CD4-positive, CD25-positive, alpha-beta regulatory T cell (primary cell): ENCODE measurements at regions not wholly inside any gene's neighbourhood (a gene's known extent, or its start where the extent isn't known, plus 50 kb on each side); places are given as distances from the start of the nearest gene placed in this dataset.
A peak's percentile ranks its signal among the peaks of the same experiment; 100 is the strongest.

Source experiments
- ATAC-seq, 2 donors: fragments of 150-1000 bp; cut with Tn5 transposase; one replicate each; pipeline ENCODE4 v1.10.0; 2021; ENCODE audit warnings: low read depth in 2 of 2, moderate number of reproducible peaks in 2 of 2, moderate library complexity in 1 of 2
- DNase-seq, 3 donors: peaks; one replicate each; pipeline versions ENCODE4 v3.0.0 to v3.0.0-alpha.2; 2012 to 2022; ENCODE audit warnings: mixed read lengths in 1 of 3
- H3K27ac ChIP-seq: one replicate; pipeline ENCODE4 v1.7.0; 2013; ENCODE audit warnings: mild to moderate bottlenecking, low read length; ENCODE audit not compliant: insufficient read depth, poor library complexity, severe bottlenecking
- H3K27me3 ChIP-seq: one replicate; pipeline ENCODE4 v1.7.0; 2013; ENCODE audit warnings: low read length; ENCODE audit not compliant: control insufficient read depth, insufficient read depth
- H3K36me3 ChIP-seq: one replicate; pipeline ENCODE4 v1.7.0; 2013; ENCODE audit warnings: mild to moderate bottlenecking, low read length, moderate library complexity; ENCODE audit not compliant: control insufficient read depth, insufficient read depth
- H3K4me1 ChIP-seq: 2 replicates; pipeline ENCODE4 v1.7.0; 2013; ENCODE audit warnings: mild to moderate bottlenecking, low read length; ENCODE audit not compliant: insufficient read depth, control insufficient read depth, poor library complexity, severe bottlenecking
- H3K4me3 ChIP-seq: one replicate; pipeline ENCODE4 v1.7.0; 2013; ENCODE audit warnings: low read depth, mild to moderate bottlenecking, low read length, moderate library complexity
- H3K9me3 ChIP-seq, 2 experiments: 1 replicate in 1 of 2; 2 replicates in 1 of 2; pipeline ENCODE4 v1.7.0; 2013; ENCODE audit warnings: low read length in 2 of 2, mild to moderate bottlenecking in 1 of 2, moderate library complexity in 1 of 2; ENCODE audit not compliant: control insufficient read depth in 2 of 2
- H3K27ac Mint-ChIP-seq, 3 donors: one replicate each; pipeline ENCODE4 v1.8.0; 2020 to 2022; ENCODE audit warnings: mild to moderate bottlenecking in 3 of 3, mixed read lengths in 3 of 3, moderate library complexity in 2 of 3
- H3K27me3 Mint-ChIP-seq: one replicate; pipeline ENCODE4 v1.8.0; 2022; ENCODE audit warnings: mild to moderate bottlenecking, mixed read lengths
- H3K36me3 Mint-ChIP-seq: one replicate; pipeline ENCODE4 v1.8.0; 2020; ENCODE audit warnings: mixed read lengths
- H3K4me1 Mint-ChIP-seq, 4 donors: one replicate each; pipeline ENCODE4 v1.8.0; 2020 to 2022; ENCODE audit warnings: mixed read lengths in 4 of 4, mild to moderate bottlenecking in 1 of 4
- H3K4me3 Mint-ChIP-seq, 4 donors: one replicate each; pipeline ENCODE4 v1.8.0; 2020 to 2022; ENCODE audit warnings: mild to moderate bottlenecking in 4 of 4, mixed read lengths in 4 of 4, moderate library complexity in 3 of 4
- H3K9me3 Mint-ChIP-seq, 7 donors: one replicate each; pipeline ENCODE4 v1.8.0; 2020 to 2022; ENCODE audit warnings: mixed read lengths in 7 of 7, mild to moderate bottlenecking in 3 of 7, moderate library complexity in 2 of 7

DNA sequence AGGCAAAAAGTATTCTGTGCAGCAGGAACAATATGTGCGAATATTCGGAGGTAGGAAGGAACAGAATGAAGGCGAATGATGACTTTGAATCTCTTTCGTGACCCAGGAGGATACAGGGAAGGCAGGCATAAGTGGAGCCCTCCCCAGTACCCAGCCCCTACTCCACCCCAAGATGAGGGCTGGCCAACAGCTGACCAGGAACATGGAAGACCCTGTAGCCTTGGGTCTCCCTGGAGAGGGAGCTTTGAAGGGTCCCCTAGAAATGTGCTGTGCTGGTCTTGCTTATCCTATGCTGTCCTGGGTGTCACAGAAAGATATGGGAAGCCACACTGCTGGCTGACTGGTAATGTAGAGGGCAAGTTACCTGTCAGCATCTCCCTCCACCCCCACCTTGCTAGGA is 113.7 kb upstream of the NCAM1 start:
- H3K27me3 Mint-ChIP-seq: peaks cover 3% of the 10 kb centered on the region
- H3K36me3 ChIP-seq: no peaks in the 10 kb centered on the region
- no peaks in the 10 kb centered on the region for H3K27me3 ChIP-seq
- no peaks in the 10 kb centered on the region for H3K9me3 ChIP-seq
- H3K27ac Mint-ChIP-seq: no peak overlapping the region
- no peak overlapping the region for H3K4me3 ChIP-seq
- H3K9me3 Mint-ChIP-seq: peaks cover 0 to 4% (median 0%) of the 10 kb centered on the region in 7 donors
- H3K36me3 Mint-ChIP-seq: no peaks in the 10 kb centered on the region
- H3K4me3 Mint-ChIP-seq: no peak overlapping the region
- DNase-seq (no peak), ATAC-seq (no peak)
- H3K4me1 ChIP-seq: no peaks in the 10 kb centered on the region
- no peak overlapping the region for H3K27ac ChIP-seq
- no peaks in the 10 kb centered on the region for H3K4me1 Mint-ChIP-seq

DNA sequence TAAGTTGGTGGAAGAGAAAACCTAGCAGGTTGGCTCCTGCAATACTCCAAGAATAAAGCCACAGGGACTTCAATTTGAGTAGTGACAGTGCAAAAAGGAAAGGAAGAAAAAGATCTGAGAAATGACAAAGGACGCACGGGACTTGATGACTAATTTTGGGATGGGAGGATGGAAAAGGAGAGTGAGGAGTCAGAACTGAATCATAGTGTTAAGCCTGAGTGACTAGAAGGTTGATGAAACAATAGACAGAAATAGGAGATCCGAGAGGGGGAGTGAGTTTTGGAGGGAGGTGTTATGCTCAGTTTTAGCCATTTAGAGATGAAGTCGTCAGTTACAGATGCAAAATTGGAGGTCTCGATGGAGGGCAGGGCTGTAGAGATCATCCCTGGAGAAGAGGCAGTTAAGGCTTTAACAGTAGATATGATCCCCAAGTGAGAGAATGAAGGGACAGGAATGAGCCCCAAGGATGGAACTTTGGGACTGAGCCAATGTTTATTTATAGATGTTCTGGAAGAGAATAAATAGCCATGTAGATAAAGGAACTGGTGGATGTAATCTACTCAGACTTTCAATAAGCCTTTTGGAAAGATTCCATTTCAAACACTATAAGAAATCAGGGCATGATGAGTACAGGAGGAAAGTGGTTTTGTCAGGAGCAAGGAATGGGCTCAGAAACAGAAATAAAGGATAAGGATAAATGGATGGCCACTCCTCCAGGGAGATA is 108.9 kb upstream of the NCAM1 start:
- H3K4me3 Mint-ChIP-seq: no peak overlapping the region
- no peaks in the 10 kb centered on the region for H3K4me1 Mint-ChIP-seq
- H3K4me3 ChIP-seq: no peak overlapping the region
- H3K9me3 ChIP-seq: no peaks in the 10 kb centered on the region
- peaks cover 0 to 4% (median 0%) of the 10 kb centered on the region in 7 donors for H3K9me3 Mint-ChIP-seq
- H3K27me3 Mint-ChIP-seq: peaks cover 13% of the 10 kb centered on the region
- H3K36me3 Mint-ChIP-seq: no peaks in the 10 kb centered on the region
- DNase-seq: no peak
- no peaks in the 10 kb centered on the region for H3K27me3 ChIP-seq
- no peaks in the 10 kb centered on the region for H3K4me1 ChIP-seq
- peak overlapping the region in 1 of 3 donors; percentile 4 for H3K27ac Mint-ChIP-seq
- H3K27ac ChIP-seq: no peak overlapping the region
- H3K36me3 ChIP-seq: no peaks in the 10 kb centered on the region
- ATAC-seq: no peak

DNA sequence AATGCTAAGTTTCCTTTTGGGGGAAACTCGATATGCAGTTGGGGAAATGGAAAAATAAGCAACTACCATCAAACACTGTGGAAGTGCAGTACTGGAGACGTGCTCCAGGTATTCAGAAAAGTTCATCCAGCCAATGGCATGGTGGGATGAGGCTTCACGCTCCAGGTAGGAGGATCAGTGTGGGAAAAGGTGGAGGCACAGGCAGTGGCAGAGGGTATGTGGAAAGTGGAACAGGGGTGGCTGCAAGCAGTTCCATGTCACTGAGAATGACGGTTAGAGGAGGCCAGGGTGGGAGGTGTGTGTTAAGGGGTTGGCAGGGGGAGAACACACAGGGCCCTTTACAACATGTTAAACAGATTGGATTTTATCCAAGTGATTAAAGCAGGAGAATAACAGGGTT is 105.1 kb upstream of the NCAM1 start:
- DNase-seq (no peak), ATAC-seq (no peak)
- H3K36me3 ChIP-seq: no peaks in the 10 kb centered on the region
- Mint-ChIP-seq H3K27ac (no peak overlapping the region), H3K4me3 (no peak overlapping the region), H3K27me3 (peaks cover 13% of the 10 kb centered on the region), H3K9me3 (peaks cover 0 to 9% (median 5%) of the 10 kb centered on the region in 7 donors), H3K4me1 (no peaks in the 10 kb centered on the region), H3K36me3 (no peaks in the 10 kb centered on the region)
- no peaks in the 10 kb centered on the region for H3K9me3 ChIP-seq
- H3K27me3 ChIP-seq: no peaks in the 10 kb centered on the region
- no peak overlapping the region for H3K27ac ChIP-seq
- H3K4me1 ChIP-seq: no peaks in the 10 kb centered on the region
- H3K4me3 ChIP-seq: no peak overlapping the region

DNA sequence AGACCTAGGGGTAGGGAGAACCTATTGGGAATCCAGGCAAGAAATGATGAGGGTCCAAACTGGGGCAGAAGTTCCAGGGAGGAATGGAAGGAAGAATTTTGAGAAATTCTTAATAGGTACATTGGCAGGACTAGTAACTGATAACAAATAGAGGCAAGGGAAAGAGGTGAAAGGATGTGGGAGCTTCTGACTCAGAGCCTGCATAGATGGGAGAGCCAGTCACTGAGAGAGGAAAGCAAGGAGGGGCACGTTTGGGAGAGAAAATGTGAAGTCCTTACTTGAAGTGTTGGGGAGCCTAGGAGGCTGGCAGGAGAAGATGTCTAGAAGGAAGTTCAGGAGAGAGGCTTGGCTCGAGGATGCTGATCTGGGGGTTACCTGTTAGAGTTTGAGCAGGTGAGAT is 104.6 kb upstream of the NCAM1 start:
- peaks cover 0 to 9% (median 5%) of the 10 kb centered on the region in 7 donors for H3K9me3 Mint-ChIP-seq

DNA sequence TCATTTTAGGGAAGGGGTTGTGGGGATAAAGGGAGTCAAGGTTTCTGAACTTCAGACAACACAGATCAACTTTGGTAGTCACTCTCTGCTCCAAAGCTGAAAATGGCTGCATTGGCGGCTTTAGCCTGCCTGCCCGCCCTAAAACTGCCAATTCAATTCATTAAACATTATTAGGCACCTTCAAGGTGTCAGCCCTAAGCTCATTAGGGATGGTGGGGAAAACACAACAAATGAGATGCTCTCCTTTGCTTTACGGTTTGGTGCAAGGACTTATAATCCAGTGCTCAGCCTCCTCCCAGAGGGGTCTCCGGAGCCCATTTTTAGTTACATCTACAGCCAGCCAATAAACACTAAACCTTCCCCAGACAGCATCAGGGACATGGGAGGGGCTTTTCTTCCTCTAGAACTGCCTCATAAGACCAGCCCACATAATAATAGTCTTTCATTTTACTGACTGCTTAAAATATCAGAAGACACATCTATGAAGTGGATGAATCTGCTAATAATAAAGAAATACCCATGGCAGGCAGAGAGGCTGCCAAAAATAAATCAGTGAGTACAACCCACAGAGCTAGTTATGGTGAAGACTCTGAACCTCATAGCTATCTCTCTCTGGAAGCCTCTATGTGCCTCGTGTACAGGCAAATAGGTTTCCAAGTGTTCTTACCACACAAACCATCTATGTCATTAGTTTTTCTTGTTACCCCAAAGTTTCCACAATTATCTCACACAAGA is 102.8 kb upstream of the NCAM1 start:
- H3K9me3 Mint-ChIP-seq: peaks cover 2 to 15% (median 7%) of the 10 kb centered on the region in 7 donors
- ATAC-seq: no peak
- no peak overlapping the region for H3K4me3 ChIP-seq

More for the DNA sequence above, 104.6 kb upstream of the NCAM1 start:
- no peaks in the 10 kb centered on the region for H3K9me3 ChIP-seq
- ATAC-seq (no peak), DNase-seq (no peak)
- H3K27me3 ChIP-seq: no peaks in the 10 kb centered on the region
- no peaks in the 10 kb centered on the region for H3K36me3 ChIP-seq
- no peaks in the 10 kb centered on the region for H3K4me1 Mint-ChIP-seq
- no peak overlapping the region for H3K27ac ChIP-seq
- H3K4me3 ChIP-seq: no peak overlapping the region
- no peak overlapping the region for H3K4me3 Mint-ChIP-seq
- H3K27ac Mint-ChIP-seq: no peak overlapping the region
- H3K36me3 Mint-ChIP-seq: no peaks in the 10 kb centered on the region
- peaks cover 13% of the 10 kb centered on the region for H3K27me3 Mint-ChIP-seq
- no peaks in the 10 kb centered on the region for H3K4me1 ChIP-seq

DNA sequence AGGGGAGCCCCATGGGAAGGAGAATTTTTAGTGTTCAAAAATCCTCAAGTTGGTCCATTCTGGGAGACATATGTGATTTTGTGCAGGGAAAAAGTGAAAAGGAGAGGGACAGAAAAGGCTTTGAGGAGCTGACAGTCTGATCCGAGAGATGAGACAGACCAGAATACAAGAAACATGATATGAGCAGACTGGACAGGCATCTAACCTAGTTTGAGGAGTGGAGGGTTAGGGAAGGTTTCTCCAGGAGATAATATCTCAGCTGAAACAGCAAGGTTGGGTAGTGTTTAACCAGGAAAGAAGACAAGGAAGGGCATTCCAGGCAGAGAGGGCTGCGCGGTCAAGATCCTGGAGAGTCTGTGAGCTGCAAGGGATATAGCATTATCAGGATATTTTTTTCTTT is 101.4 kb upstream of the NCAM1 start:
- Histone ChIP-seq H3K4me1 (no peaks in the 10 kb centered on the region), H3K27me3 (no peaks in the 10 kb centered on the region), H3K4me3 (no peak overlapping the region), H3K9me3 (peaks cover 7 to 8% of the 10 kb centered on the region in 2 experiments), H3K27ac (no peak overlapping the region), H3K36me3 (no peaks in the 10 kb centered on the region)
- Mint-ChIP-seq H3K9me3 (peaks cover 2 to 15% (median 7%) of the 10 kb centered on the region in 7 donors), H3K4me3 (no peak overlapping the region), H3K4me1 (no peaks in the 10 kb centered on the region), H3K27me3 (peaks cover 4% of the 10 kb centered on the region), H3K36me3 (no peaks in the 10 kb centered on the region), H3K27ac (peak overlapping the region in 1 of 3 donors; percentile 5)
- no peak for ATAC-seq
- DNase-seq: no peak

More for the DNA sequence above, 102.8 kb upstream of the NCAM1 start:
- Mint-ChIP-seq H3K4me1 (no peaks in the 10 kb centered on the region), H3K36me3 (no peaks in the 10 kb centered on the region), H3K4me3 (no peak overlapping the region), H3K27me3 (peaks cover 7% of the 10 kb centered on the region), H3K27ac (no peak overlapping the region)
- Histone ChIP-seq H3K9me3 (peaks cover 7 to 8% of the 10 kb centered on the region in 2 experiments), H3K27me3 (no peaks in the 10 kb centered on the region), H3K36me3 (no peaks in the 10 kb centered on the region), H3K27ac (no peak overlapping the region), H3K4me1 (no peaks in the 10 kb centered on the region)
- no peak for DNase-seq

DNA sequence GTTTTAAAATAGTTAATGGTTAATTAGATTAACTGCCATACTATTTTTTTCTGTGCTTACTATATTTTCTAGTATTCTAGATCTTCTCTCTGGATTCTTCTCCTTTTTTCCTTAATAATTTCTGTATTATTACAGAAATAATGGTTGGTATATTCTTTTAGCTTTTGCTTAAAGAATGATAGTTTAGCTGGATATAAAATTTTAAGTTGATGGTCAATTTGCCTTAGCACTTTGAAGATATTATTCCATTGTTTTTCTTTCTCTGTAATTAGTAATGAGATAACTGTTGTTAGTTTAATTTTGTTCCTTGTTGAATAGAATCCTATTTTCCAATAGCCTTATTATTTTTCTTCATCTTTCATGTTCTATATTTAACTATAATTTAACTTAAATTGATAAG is 99.9 kb upstream of the NCAM1 start:
- no peaks in the 10 kb centered on the region for H3K27me3 Mint-ChIP-seq
- no peaks in the 10 kb centered on the region for H3K4me1 ChIP-seq

More for the DNA sequence above, 99.9 kb upstream of the NCAM1 start:
- Histone ChIP-seq H3K36me3 (no peaks in the 10 kb centered on the region), H3K4me3 (no peak overlapping the region), H3K27ac (no peak overlapping the region), H3K9me3 (peaks cover 7 to 8% of the 10 kb centered on the region in 2 experiments), H3K27me3 (no peaks in the 10 kb centered on the region)
- no peaks in the 10 kb centered on the region for H3K4me1 Mint-ChIP-seq
- no peak overlapping the region for H3K4me3 Mint-ChIP-seq
- DNase-seq (no peak), ATAC-seq (no peak)
- H3K27ac Mint-ChIP-seq: no peak overlapping the region
- peaks cover 2 to 15% (median 7%) of the 10 kb centered on the region in 7 donors for H3K9me3 Mint-ChIP-seq
- H3K36me3 Mint-ChIP-seq: no peaks in the 10 kb centered on the region
